Omental fat pad (tissue), 3 donors: ENCODE measurements at regions not wholly inside any gene's neighbourhood (a gene's known extent, or its start where the extent isn't known, plus 50 kb on each side); places are given as distances from the start of the nearest gene placed in this dataset.
"Not testable (repeated sequence)": the region's sequence is repeated elsewhere in the genome, so short reads cannot be mapped to it uniquely, and the experiment has no call there.

ENCODE experiments used
- ATAC-seq: fragments of 150-250 bp; one replicate; pipeline ENCODE4 v1.9.1; 2016; ENCODE audit warnings: mild to moderate bottlenecking, moderate library complexity; ENCODE audit not compliant: low FRiP score
- DNase-seq: peaks from one replicate; pipeline ENCODE4 v3.0.0-alpha.2; 2019; ENCODE audit warnings: low spot score
- CTCF ChIP-seq, 3 donors: fragments of 450-650 bp; IDR thresholded peaks; one replicate each; pipeline ENCODE4 v1.5.1; 2016 to 2017; ENCODE audit warnings: antibody characterized with exemption in 3 of 3, mild to moderate bottlenecking in 3 of 3, moderate library complexity in 2 of 3

GRCh38 chr5:15290953-15291352 is 209.0 kb upstream of the FBXL7 start:
- ATAC-seq (no peak), DNase-seq (no peak)
- no peak for TF ChIP-seq CTCF (IDR thresholded peaks at IDR 0.05)

- TF ChIP-seq CTCF (IDR thresholded peaks at IDR 0.05), result no peak
- DNase-seq (no peak), ATAC-seq (no peak)
These were observed 213.3 kb upstream of the FBXL7 start for GRCh38 chr5:15286650-15287049.

GRCh38 chr5:15285901-15286583 is 213.9 kb upstream of the FBXL7 start:
- DNase-seq, result no peak
- no peak for TF ChIP-seq CTCF (IDR thresholded peaks at IDR 0.05)
- ATAC-seq, result no peak

- DNase-seq (no peak), ATAC-seq (no peak)
- TF ChIP-seq CTCF (IDR thresholded peaks at IDR 0.05), result no peak
These were observed 215.3 kb upstream of the FBXL7 start for GRCh38 chr5:15284706-15285105.

GRCh38 chr5:15283076-15283475 is 216.9 kb upstream of the FBXL7 start:
- DNase-seq, result no peak
- no peak for ATAC-seq
- TF ChIP-seq CTCF (IDR thresholded peaks at IDR 0.05), result no peak

GRCh38 chr5:15282611-15283010 is 217.4 kb upstream of the FBXL7 start:
- ATAC-seq (no peak), DNase-seq (no peak)
- no peak for TF ChIP-seq CTCF (IDR thresholded peaks at IDR 0.05)

- DNase-seq, ATAC-seq: not testable (repeated sequence)
These were observed 228.4 kb upstream of the FBXL7 start for GRCh38 chr5:15271596-15271995.
